Jurkat, Clone E6-1 (cell line): ENCODE measurements at regions not wholly inside any gene's neighbourhood (a gene's known extent, or its start where the extent isn't known, plus 50 kb on each side); places are given as distances from the start of the nearest gene placed in this dataset.

Experiments
- DNase-seq: peaks from one replicate; pipeline ENCODE4 v3.0.0-alpha.2; 2011; ENCODE audit warnings: low read depth, low spot score
- H3K4me3 ChIP-seq: 2 replicates; pipeline ENCODE4 v1.5.1; 2011; ENCODE audit warnings: mild to moderate bottlenecking, low read length, control low read depth, moderate library complexity

DNA sequence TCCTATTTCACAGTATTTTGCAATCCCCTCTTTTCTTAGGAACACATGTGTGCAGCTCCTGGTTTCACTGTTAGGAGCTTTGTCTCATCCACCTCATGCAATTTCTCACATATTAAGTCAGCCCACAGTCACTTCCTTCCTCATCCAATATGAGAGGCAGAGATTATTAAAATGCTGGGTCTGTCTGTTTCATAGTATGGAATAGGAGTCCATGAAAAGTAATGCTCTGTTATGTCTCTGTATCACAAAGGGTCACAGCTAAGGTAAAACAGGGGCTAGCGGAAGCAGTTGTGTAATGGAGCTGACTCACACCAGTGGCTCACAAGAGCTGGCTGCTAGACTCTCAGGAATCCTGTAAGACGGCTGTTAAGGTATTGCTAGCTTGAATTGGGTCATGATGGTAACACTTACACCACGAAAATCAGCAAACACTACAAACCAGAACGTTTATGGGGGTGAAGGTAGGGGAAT lies 216.5 kb downstream of the EFNB2 start:
- H3K4me3 ChIP-seq, result no peak overlapping the region
- no peak for DNase-seq

- DNase-seq, result no peak
- H3K4me3 ChIP-seq, result no peak overlapping the region
These were observed 221.0 kb downstream of the EFNB2 start for GRCh38 chr13:106314417-106314816.

GRCh38 chr13:106311004-106311403 lies 224.5 kb downstream of the EFNB2 start:
- no peak overlapping the region for H3K4me3 ChIP-seq
- DNase-seq, result no peak

DNA sequence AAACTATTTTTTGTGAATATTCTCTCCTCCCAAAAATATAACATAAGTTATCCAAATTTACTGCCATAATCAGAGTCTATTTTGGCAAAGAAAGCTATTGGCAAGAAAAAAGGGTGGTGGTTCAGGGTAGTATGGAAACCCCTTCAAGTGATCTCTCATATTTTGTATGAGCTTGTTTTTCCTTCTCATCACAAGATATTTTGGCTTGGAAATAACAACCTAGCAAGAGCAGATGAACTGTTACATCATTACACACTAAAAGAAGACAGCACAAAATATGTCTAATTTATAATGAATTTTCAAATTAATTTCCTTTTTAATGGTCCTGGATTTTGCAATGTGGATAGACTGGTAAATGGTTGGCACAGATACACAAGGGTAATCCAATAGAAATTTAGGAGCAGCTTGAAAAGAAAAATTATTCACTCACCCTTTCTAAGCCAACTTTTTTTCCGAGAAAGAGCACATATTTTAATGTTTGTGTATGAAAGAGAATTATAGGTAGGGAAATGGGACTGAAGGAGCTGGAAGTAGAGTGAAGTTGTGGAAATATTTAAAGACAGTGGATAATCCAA lies 225.1 kb downstream of the EFNB2 start:
- no peak for DNase-seq
- no peak overlapping the region for H3K4me3 ChIP-seq

DNA sequence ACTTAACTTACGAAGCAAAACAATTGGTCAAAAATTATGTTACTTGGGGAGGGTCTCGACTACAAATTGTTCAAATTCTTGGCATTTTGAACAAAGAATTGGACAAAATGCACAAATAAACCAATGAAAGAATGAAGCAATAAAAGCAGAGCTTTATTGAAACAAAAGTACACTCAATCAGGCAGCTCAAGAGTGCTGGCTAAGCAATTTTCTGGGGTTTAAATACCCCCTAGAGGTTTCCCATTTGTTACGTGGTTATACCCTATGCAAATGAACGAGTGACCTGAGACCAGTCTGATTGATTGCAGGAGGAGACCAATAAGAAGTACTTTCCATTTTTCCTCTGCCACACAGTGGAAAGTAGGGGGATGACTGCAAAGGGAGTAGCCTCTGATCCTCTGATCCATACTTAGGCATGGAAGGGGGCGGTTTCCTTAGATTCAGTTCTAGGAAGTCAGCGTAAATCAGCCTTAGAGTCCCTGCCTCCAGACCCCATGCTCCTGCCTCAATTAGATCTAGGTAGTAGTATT lies 228.6 kb downstream of the EFNB2 start:
- no peak for DNase-seq
- no peak overlapping the region for H3K4me3 ChIP-seq

DNA sequence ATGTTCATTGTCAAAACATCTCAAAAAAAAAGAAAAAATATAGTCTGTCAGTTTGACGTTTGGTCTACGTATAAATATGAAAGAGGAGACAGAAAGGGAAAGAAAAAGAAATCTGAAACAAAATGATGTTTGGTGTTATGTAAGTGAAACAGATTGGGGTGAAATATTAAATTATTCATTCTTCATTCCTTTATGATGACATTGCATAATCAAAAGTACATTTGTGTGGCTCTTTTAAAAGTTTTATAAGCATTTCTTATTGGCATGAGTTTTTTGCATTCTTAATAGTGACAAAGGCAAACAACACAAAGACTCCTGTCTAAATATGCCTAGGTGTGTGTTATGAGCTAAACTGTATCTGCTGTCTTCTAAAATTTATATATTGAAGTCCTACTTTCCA lies 232.6 kb downstream of the EFNB2 start:
- H3K4me3 ChIP-seq, result no peak overlapping the region
- DNase-seq, result no peak

- DNase-seq, result no peak
- no peak overlapping the region for H3K4me3 ChIP-seq
These were observed 233.5 kb downstream of the EFNB2 start for GRCh38 chr13:106302011-106302410.

- DNase-seq, result no peak
- H3K4me3 ChIP-seq, result no peak overlapping the region
These were observed 235.8 kb downstream of the EFNB2 start for GRCh38 chr13:106299621-106300020.

DNA sequence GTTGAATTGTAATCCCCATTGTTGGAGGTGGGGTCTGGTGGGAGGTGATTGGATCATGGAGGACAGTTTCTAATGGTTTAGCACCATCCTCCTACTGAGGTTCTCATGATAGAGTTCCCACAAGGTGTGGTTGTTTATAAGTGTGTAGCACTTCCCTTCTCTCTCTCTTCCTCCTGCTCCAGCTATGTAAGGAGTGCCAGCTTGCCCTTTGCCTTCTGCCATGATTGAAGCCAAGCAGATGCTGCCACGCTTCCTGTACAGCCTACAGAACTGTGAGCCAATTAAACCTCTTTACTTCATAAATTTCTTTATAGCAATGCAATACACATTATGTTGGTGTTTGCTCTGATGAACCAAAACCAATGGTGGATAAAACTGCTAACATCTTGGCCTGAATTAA lies 238.2 kb downstream of the EFNB2 start:
- no peak overlapping the region for H3K4me3 ChIP-seq
- DNase-seq, result no peak

- H3K4me3 ChIP-seq, result no peak overlapping the region
- DNase-seq, result no peak
These were observed 238.7 kb downstream of the EFNB2 start for GRCh38 chr13:106296723-106297122.

GRCh38 chr13:106295971-106296370 lies 239.5 kb downstream of the EFNB2 start:
- no peak overlapping the region for H3K4me3 ChIP-seq
- DNase-seq, result no peak

- DNase-seq, result no peak
- H3K4me3 ChIP-seq, result no peak overlapping the region
These were observed 244.5 kb downstream of the EFNB2 start for GRCh38 chr13:106291006-106291405.

DNA sequence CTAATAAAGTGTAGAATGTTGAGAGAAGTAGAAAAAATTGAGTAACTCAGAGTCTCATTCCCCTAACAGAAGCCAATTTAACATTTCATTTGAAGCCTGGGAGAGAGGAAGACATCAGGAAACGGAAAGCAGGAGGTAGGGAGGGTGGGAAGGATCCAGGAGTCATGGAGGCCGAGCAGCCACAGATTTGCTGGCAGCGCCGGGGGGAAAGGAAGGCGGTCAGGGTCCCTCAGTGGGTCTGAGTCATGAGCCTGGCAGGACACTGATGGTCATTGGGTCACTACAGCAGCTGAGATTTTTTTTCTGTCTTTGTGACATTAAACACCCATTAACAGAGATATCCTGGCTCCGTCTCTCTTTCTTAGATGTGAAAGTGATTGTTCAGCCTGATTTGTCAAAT lies 248.1 kb downstream of the EFNB2 start:
- no peak overlapping the region for H3K4me3 ChIP-seq
- DNase-seq, result no peak

DNA sequence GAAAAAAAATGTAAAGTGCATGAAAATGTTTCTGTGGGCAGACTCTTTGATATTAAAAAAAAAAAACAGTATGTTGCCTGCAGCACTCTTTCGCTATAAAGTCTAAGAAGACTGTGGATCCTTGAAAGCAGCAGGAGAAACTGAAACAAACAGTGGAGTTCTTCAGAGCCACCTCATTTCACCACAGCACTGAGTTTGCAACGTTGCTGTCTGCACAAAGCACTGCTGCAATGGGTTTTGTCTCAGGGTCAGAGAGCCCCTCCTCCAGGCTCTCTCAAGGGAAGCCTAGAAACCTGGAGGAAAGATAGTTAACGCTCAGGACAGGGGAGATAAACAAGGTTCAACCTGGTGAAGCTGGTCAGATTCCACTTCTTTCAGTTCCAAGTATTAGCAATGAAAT lies 248.7 kb downstream of the EFNB2 start:
- DNase-seq, result no peak
- H3K4me3 ChIP-seq, result no peak overlapping the region

- no peak overlapping the region for H3K4me3 ChIP-seq
- DNase-seq, result no peak
These were observed 251.1 kb downstream of the EFNB2 start for GRCh38 chr13:106284358-106284757.

DNA sequence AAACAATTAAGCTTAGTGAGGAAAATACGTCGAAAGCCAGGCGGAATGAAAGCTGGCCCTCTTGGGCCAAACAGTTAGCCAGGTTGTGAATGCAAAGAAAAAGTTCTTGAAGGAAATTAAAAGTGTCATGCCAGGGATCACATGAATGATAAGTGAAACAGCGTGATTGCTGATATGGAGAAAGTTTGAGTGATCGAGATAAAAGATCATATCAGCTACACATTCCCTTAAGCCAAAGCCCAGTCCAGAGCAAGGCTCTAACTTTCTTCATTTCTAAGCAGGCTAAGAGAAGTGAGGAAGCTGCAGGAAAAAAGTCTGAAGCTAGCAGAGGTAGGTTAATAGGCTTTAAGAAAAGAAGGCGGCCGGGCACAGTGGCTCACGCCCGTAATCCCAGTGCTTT lies 254.0 kb downstream of the EFNB2 start:
- no peak overlapping the region for H3K4me3 ChIP-seq
- DNase-seq, result no peak

GRCh38 chr13:106277484-106278154 lies 257.8 kb downstream of the EFNB2 start:
- DNase-seq, result no peak
- H3K4me3 ChIP-seq, result no peak overlapping the region

DNA sequence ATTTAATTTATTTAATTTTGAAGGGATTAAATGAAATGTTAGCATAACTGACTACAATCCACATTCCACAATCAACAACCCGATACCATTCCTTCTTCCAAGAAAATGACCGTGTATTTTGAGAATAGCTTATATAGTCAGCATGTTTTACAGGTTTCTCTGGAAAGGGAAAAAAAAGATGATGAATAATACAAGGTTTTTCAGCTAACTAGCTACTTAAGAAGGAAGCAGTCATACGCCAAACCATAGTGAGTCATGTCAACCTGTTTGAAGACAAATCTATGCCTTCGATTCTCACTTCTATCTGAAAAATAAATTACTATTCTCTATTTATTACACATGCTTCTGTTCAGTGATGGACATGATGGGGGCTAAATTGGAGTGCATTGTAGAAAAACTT lies 258.6 kb downstream of the EFNB2 start:
- H3K4me3 ChIP-seq, result no peak overlapping the region
- no peak for DNase-seq

- no peak overlapping the region for H3K4me3 ChIP-seq
- no peak for DNase-seq
These were observed 259.9 kb downstream of the EFNB2 start for GRCh38 chr13:106275446-106276032.

GRCh38 chr13:106274551-106275203 lies 260.8 kb downstream of the EFNB2 start:
- DNase-seq, result no peak
- no peak overlapping the region for H3K4me3 ChIP-seq
